HG03159 (cell line): ENCODE measurements at regions not wholly inside any gene's neighbourhood (a gene's known extent, or its start where the extent isn't known, plus 50 kb on each side); places are given as distances from the start of the nearest gene placed in this dataset.
"Not testable (repeated sequence)": the region's sequence is repeated elsewhere in the genome, so short reads cannot be mapped to it uniquely, and the experiment has no call there.

Experiments
- ATAC-seq: cut with Tn5 transposase; IDR thresholded peaks from one replicate; pipeline ENCODE4 v1.9.1; 2021; ENCODE audit warnings: mild to moderate bottlenecking, moderate library complexity; ENCODE audit not compliant: unreplicated experiment

DNA sequence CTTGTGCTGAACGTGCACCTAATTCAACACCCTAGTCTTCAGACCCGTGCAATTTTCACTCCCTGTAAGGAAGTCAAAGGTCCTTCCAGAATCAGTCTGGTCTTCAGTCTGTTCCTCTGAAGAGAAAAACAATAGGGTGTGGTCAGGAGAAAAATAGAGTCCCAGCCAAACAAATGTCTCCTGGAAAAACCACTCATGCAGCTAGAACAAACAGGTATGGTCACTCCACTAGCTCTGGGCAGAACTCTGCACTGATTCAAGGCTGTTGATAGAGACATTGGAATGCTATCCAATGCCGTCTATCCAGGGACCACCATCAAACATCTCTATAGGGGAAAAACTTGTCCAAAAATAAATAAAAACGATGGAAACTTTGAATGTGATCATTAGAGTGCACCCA lies 81.8 kb upstream of the MAP3K1 start:
- ATAC-seq: no peak

GRCh38 chr5:56732121-56732520 lies 83.2 kb upstream of the MAP3K1 start:
- ATAC-seq: no peak

DNA sequence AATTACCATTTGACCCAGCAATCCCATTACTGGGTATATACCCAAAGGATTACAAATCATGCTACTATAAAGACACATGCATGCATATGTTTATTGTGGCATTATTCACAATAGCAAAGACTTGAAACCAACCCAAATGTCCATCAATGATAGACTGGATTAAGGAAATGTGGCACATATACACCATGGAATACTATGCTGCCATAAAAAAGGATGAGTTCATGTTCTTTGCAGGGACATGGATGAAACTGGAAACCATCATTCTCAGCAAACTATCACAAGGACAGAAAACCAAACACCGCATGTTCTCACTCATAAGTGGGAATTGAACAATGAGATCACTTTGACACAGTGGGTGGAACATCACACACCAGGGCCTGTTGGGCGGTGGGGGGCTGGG lies 83.9 kb upstream of the MAP3K1 start:
- not testable (repeated sequence) for ATAC-seq

DNA sequence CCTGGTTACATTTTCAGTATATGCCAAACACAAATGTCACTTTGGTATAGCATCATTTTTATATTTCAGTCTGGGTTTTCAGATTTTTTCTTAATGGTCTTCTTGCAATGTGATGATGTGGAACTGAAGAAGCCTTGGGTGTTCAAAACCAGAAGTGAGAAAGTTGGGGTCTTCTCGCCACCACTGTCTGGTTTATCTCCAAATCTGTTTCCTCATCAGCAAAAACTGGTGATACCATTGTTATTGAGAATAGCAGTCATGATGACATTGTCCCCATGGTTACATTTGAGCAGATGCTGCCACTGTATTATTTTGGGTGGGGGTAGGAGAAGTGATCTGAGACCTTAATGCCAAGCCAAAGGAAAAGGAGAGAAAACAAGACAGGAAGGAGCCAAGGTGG lies 85.9 kb upstream of the MAP3K1 start:
- ATAC-seq: peak; percentile 63

GRCh38 chr5:56725711-56726411 lies 89.5 kb upstream of the MAP3K1 start:
- ATAC-seq: no peak

DNA sequence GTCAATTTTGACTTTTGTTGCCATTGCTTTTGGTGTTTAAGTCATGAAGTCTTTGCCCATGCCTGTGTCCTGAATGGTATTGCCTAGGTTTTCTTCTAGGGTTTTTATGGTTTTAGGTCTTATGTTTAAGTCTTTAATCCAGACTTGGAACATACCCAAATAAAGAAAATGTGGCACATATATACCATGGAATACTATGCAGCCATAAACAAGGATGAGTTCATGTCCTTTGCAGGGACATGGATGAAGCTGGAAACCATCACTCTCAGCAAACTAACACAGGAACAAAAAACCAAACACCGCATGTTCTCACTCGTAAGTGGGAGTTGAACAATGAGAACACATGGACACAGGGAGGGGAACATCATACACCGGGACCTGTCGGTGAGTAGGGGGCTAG lies 90.5 kb upstream of the MAP3K1 start:
- not testable (repeated sequence) for ATAC-seq

DNA sequence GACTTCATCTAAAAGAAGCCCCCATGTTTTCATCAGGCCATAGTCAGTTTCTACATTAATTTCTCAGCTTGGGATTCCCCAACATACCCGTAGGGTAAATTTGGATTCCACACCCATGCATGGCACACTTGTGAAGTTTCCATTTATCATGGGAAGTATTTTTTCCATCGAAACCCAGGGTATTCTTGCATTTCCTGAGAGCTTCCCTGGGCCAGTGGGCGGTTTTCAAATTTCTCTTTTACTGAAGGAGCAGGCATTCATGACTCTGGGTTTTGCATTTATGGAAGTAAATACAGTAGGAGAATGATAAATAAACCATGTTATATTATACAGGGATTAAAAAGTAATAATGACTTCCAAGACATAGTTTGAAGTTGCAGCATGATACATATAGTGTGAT lies 93.0 kb upstream of the MAP3K1 start:
- ATAC-seq: no peak

- no peak for ATAC-seq
Measured at GRCh38 chr5:56717253-56717987, 97.9 kb upstream of the MAP3K1 start.

GRCh38 chr5:56715986-56716385 lies 99.4 kb upstream of the MAP3K1 start:
- ATAC-seq: no peak

GRCh38 chr5:56712895-56713591 lies 102.3 kb upstream of the MAP3K1 start:
- no peak for ATAC-seq

- ATAC-seq: no peak
Measured at GRCh38 chr5:56710826-56711590, 104.3 kb upstream of the MAP3K1 start.

DNA sequence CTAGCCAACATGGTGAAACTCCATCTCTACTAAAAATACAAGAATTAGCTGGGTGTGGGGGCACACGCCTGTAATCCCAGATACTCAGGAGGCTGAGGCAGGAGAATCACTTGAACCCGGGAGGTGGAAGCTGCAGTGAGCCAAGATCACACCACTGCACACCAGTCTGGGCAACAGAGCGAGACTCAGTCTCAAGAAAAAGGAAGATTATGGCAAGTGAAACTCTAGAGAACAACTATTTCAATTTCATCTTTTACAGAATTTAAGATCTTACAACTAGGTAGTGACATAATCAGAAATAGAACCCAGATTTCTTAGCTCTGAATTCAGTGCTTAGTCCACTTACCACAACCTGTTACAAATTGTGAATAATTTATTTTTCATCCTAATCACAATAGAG lies 108.8 kb upstream of the MAP3K1 start:
- ATAC-seq: no peak

DNA sequence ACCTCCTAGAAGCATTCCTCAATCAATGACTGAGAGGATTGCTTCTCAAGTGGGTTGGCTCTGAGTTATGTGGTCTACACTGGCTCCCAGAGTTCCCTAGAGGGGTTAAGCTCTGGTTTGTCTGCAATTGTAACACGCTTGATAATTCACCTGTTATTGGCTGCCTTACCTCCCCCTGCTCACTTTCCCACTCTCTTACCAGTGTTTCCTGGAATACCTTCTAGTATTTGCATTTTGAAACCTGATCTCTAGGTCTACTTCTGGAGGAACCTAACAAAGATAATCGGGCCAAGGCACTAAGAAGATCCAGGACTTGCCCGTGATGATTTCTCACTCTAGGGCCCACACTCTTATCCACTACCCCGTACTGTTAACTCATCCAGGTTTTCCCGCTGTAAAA lies 110.1 kb upstream of the MAP3K1 start:
- ATAC-seq: no peak

- no peak for ATAC-seq
Measured at GRCh38 chr5:56703952-56704351, 111.4 kb upstream of the MAP3K1 start.

- ATAC-seq: no peak
Measured at GRCh38 chr5:56700711-56701110, 114.6 kb upstream of the MAP3K1 start.

GRCh38 chr5:56699538-56699937 lies 115.8 kb upstream of the MAP3K1 start:
- ATAC-seq: no peak

GRCh38 chr5:56698463-56699381 lies 116.6 kb upstream of the MAP3K1 start:
- no peak for ATAC-seq

DNA sequence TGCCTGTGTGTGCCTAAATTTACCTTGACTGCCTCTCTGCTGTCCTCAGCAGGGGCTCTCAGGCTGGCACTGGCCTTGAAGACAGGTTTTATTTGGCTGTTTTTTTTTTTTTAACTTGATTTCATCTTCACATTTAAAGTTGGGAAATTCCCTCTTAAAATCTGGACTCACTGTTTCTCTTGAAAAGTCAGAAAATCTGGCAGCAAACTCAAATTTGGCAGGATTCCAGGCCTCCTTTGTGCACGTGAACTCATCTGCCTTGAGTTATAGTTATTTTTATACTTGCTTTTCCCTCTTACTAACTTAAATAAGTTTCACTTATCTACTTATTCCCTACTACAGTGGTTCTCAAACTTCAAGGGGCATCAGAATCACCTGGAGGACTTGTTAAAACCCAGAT lies 118.4 kb upstream of the MAP3K1 start:
- no peak for ATAC-seq

DNA sequence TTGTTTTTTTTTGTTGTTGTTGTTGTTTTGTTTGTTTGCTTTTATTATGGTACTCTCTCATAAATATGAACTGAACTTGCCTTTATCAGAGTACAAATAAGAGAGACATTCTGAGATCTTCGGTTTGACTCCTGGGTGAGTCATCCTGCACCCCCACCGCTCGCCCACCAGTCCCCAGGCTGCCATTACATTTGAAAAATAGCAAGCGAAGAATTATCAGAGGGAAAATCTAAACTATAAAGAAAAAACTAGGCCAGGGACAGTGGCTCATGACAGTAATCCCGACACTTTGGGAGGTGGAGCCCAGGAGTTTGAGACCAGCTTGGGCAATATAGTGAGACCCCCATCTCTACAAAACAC lies 122.1 kb upstream of the MAP3K1 start:
- ATAC-seq: no peak
